ENCODE measurements at regions not wholly inside any gene's neighbourhood (a gene's known extent, or its start where the extent isn't known, plus 50 kb on each side); places are given as distances from the start of the nearest gene placed in this dataset.

DNA sequence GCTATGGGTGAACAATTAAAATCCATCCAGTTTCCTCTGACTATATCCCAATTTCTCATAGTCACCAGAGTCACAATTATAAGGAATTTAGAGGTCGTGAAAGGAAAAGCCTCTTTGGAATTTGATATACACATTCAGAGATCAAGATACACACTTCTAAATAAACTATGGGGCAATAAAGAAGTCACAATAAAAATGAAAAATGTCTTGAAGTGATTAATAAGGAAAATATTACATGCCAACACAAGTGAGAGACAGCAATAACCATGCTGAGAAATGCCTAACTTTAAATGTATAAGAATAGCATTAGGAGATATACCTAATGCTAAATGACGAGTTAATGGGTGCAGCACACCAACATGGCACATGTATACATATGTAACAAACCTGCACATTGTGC, 54.9 kb upstream of the ADAMTS19 start:
- DNase-seq (ENCODE audit: low spot score) = no peak

DNA sequence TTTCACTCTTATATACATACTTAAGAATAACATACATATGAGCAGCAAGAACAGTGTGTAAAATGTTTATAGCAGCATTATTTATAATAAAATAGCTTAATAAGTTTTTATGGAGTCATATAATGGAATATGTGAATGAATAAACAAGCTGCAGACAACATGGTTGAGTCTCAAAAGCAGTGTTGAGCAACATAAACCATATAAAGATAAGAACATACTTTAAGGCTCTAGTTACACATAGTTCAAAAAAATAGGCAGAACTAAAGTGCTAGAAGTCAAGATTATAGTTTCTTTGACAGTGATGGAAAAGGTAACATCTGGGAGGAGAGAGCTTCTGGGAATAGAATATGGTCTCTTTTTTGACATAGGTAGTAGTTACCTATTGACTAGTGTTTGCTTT, 53.7 kb upstream of the ADAMTS19 start:
- DNase-seq (ENCODE audit: low spot score) = no peak

All from LoVo (cell line).